ENCODE measurements at regions not wholly inside any gene's neighbourhood (a gene's known extent, or its start where the extent isn't known, plus 50 kb on each side); places are given as distances from the start of the nearest gene placed in this dataset.
A peak's percentile ranks its signal among the peaks of the same experiment; 100 is the strongest.

- TF ChIP-seq, protein P1, sequence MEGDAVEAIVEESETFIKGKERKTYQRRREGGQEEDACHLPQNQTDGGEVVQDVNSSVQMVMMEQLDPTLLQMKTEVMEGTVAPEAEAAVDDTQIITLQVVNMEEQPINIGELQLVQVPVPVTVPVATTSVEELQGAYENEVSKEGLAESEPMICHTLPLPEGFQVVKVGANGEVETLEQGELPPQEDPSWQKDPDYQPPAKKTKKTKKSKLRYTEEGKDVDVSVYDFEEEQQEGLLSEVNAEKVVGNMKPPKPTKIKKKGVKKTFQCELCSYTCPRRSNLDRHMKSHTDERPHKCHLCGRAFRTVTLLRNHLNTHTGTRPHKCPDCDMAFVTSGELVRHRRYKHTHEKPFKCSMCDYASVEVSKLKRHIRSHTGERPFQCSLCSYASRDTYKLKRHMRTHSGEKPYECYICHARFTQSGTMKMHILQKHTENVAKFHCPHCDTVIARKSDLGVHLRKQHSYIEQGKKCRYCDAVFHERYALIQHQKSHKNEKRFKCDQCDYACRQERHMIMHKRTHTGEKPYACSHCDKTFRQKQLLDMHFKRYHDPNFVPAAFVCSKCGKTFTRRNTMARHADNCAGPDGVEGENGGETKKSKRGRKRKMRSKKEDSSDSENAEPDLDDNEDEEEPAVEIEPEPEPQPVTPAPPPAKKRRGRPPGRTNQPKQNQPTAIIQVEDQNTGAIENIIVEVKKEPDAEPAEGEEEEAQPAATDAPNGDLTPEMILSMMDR (IDR thresholded peaks at IDR 0.05; ENCODE audit: control insufficient read depth, insufficient read depth, low read depth, low read length, missing control alignments): no peak
- no peak overlapping the region for H3K4me3 ChIP-seq (ENCODE audit: control insufficient read depth, low read depth, low read length)
These were observed 86.6 kb downstream of the HFE start for GRCh38 chr6:26173836-26174145.

DNA sequence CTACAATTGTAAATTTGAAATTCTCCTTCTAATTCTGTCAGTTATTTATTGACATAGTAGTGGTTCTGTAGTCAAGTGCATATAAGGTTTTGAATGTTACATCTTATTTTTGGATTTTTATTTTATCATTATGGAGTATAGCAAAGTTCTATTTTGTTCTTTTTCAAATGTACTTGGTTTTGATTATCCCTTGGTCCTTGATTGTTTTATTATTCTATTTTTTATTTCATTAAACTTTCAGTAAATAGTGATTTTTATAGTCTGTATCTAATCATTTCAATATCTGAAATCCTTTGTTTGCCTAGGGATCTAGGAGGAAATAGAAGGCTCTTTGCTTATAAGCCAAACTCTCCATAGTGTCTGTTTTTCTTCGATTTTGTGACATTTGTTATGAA, 87.8 kb downstream of the HFE start:
- no peak overlapping the region for H3K4me3 ChIP-seq (ENCODE audit: control insufficient read depth, low read depth, low read length)
- TF ChIP-seq, protein P1 (IDR thresholded peaks at IDR 0.05; ENCODE audit: control insufficient read depth, insufficient read depth, low read depth, low read length, missing control alignments): no peak
- no peak for DNase-seq (ENCODE audit: low read depth)

More at GRCh38 chr6:26173836-26174145, 86.6 kb downstream of the HFE start:
- no peak for DNase-seq (ENCODE audit: low read depth)

- DNase-seq (ENCODE audit: low read depth): no peak
- TF ChIP-seq, protein P1 (IDR thresholded peaks at IDR 0.05; ENCODE audit: control insufficient read depth, insufficient read depth, low read depth, low read length, missing control alignments): peak; percentile 68
These were observed 88.4 kb downstream of the HFE start for GRCh38 chr6:26175428-26176181.

GRCh38 chr6:26179675-26180074, 92.4 kb downstream of the HFE start:
- no peak overlapping the region for H3K4me3 ChIP-seq (ENCODE audit: control insufficient read depth, low read depth, low read length)
- DNase-seq (ENCODE audit: low read depth): no peak
- TF ChIP-seq, protein P1 (IDR thresholded peaks at IDR 0.05; ENCODE audit: control insufficient read depth, insufficient read depth, low read depth, low read length, missing control alignments): no peak

More at GRCh38 chr6:26175428-26176181, 88.4 kb downstream of the HFE start:
- no peak overlapping the region for H3K4me3 ChIP-seq (ENCODE audit: control insufficient read depth, low read depth, low read length)

GRCh38 chr6:26180346-26180745, 93.1 kb downstream of the HFE start:
- TF ChIP-seq, protein P1 (IDR thresholded peaks at IDR 0.05; ENCODE audit: control insufficient read depth, insufficient read depth, low read depth, low read length, missing control alignments): no peak
- DNase-seq (ENCODE audit: low read depth): no peak

DNA sequence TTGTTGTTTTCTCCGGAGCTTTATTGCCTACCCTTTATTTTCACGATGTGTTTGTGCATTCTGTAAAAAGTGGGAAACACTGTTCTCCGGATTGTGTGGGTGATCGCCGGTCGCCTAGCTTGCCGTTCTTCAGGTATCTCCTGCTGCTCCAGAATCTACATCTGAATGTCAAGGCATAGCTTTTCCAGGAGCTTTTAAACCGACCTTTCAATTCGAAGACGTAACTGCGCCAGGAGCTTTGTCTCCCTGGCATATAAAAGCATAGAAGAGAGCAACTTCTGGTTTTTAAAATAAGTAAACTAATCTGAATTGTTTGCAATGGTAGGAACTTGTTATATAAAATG, 96.0 kb downstream of the HFE start:
- DNase-seq (ENCODE audit: low read depth): no peak
- H3K4me3 ChIP-seq (ENCODE audit: control insufficient read depth, low read depth, low read length): peak overlapping the region; percentile 12
- TF ChIP-seq, protein P1 (IDR thresholded peaks at IDR 0.05; ENCODE audit: control insufficient read depth, insufficient read depth, low read depth, low read length, missing control alignments): no peak

More at GRCh38 chr6:26180346-26180745, 93.1 kb downstream of the HFE start:
- no peak overlapping the region for H3K4me3 ChIP-seq (ENCODE audit: control insufficient read depth, low read depth, low read length)
